HG03565 (cell line): ENCODE measurements at regions not wholly inside any gene's neighbourhood (a gene's known extent, or its start where the extent isn't known, plus 50 kb on each side); places are given as distances from the start of the nearest gene placed in this dataset.

Source experiments
- ATAC-seq: cut with Tn5 transposase; IDR thresholded peaks from one replicate; pipeline ENCODE4 v1.9.1; 2021; ENCODE audit warnings: mild to moderate bottlenecking, moderate library complexity; ENCODE audit not compliant: unreplicated experiment

GRCh38 chr21:43304621-43305335 is 122.2 kb downstream of the SIK1 start:
- ATAC-seq = no peak

- no peak for ATAC-seq
These were observed 122.7 kb downstream of the SIK1 start for GRCh38 chr21:43304206-43304605.

GRCh38 chr21:43303275-43304178 is 123.4 kb downstream of the SIK1 start:
- ATAC-seq = no peak

GRCh38 chr21:43302769-43303168 is 124.2 kb downstream of the SIK1 start:
- no peak for ATAC-seq

- ATAC-seq = no peak
These were observed 124.8 kb downstream of the SIK1 start for GRCh38 chr21:43302062-43302700.

GRCh38 chr21:43301409-43302061 is 125.4 kb downstream of the SIK1 start:
- ATAC-seq = no peak

GRCh38 chr21:43300496-43301408 is 126.2 kb downstream of the SIK1 start:
- ATAC-seq = no peak

GRCh38 chr21:43299441-43300277 is 127.3 kb downstream of the SIK1 start:
- no peak for ATAC-seq

- no peak for ATAC-seq
These were observed 128.1 kb downstream of the SIK1 start for GRCh38 chr21:43298546-43299440.

GRCh38 chr21:43297989-43298388 is 128.9 kb downstream of the SIK1 start:
- ATAC-seq = no peak

- ATAC-seq = no peak
These were observed 128.7 kb downstream of the CRYAA start for GRCh38 chr21:43297391-43297981.

GRCh38 chr21:43295066-43295958 is 126.5 kb downstream of the CRYAA start:
- ATAC-seq = no peak

- ATAC-seq = no peak
These were observed 125.5 kb downstream of the CRYAA start for GRCh38 chr21:43294194-43294902.

GRCh38 chr21:43292866-43293142 is 124.0 kb downstream of the CRYAA start:
- no peak for ATAC-seq

GRCh38 chr21:43292041-43292865 is 123.4 kb downstream of the CRYAA start:
- no peak for ATAC-seq
